ENCODE measurements at regions not wholly inside any gene's neighbourhood (a gene's known extent, or its start where the extent isn't known, plus 50 kb on each side); places are given as distances from the start of the nearest gene placed in this dataset.

GRCh38 chr17:21517538-21518293 is 141.6 kb downstream of the KCNJ12 start:
- H3K27me3 ChIP-seq (ENCODE audit: control insufficient read depth, insufficient read depth, low read length): peaks cover 2% of the 10 kb centered on the region
- no peaks in the 10 kb centered on the region for H3K4me1 ChIP-seq (ENCODE audit: control insufficient read depth, insufficient read depth, low read length)
- no peaks in the 10 kb centered on the region; the same call in none of the 2 replicates for H3K9me3 ChIP-seq (ENCODE audit: control insufficient read depth, insufficient read depth, low read length)
- no peak overlapping the region for H3K27ac ChIP-seq (ENCODE audit: low read depth, low read length)
- H3K9ac ChIP-seq (ENCODE audit: low read depth, low read length): no peak overlapping the region
- no peaks in the 10 kb centered on the region for H3K36me3 ChIP-seq (ENCODE audit: control insufficient read depth, insufficient read depth, low read length)
- no peak overlapping the region for H3K4me3 ChIP-seq (ENCODE audit: low read depth, low read length)

GRCh38 chr17:21522755-21523336 is 146.7 kb downstream of the KCNJ12 start:
- Histone ChIP-seq H3K4me3 (ENCODE audit: low read depth, low read length) (no peak overlapping the region), H3K27me3 (ENCODE audit: control insufficient read depth, insufficient read depth, low read length) (no peaks in the 10 kb centered on the region), H3K9ac (ENCODE audit: low read depth, low read length) (no peak overlapping the region), H3K4me1 (ENCODE audit: control insufficient read depth, insufficient read depth, low read length) (no peaks in the 10 kb centered on the region), H3K36me3 (ENCODE audit: control insufficient read depth, insufficient read depth, low read length) (no peaks in the 10 kb centered on the region), H3K27ac (ENCODE audit: low read depth, low read length) (no peak overlapping the region), H3K9me3 (ENCODE audit: control insufficient read depth, insufficient read depth, low read length) (no peaks in the 10 kb centered on the region; the same call in 1 of the 2 replicates)

GRCh38 chr17:21523497-21524210 is 147.5 kb downstream of the KCNJ12 start:
- Histone ChIP-seq H3K36me3 (ENCODE audit: control insufficient read depth, insufficient read depth, low read length) (no peaks in the 10 kb centered on the region), H3K4me3 (ENCODE audit: low read depth, low read length) (no peak overlapping the region), H3K27ac (ENCODE audit: low read depth, low read length) (no peak overlapping the region), H3K9ac (ENCODE audit: low read depth, low read length) (no peak overlapping the region), H3K27me3 (ENCODE audit: control insufficient read depth, insufficient read depth, low read length) (no peaks in the 10 kb centered on the region), H3K4me1 (ENCODE audit: control insufficient read depth, insufficient read depth, low read length) (no peaks in the 10 kb centered on the region), H3K9me3 (ENCODE audit: control insufficient read depth, insufficient read depth, low read length) (no peaks in the 10 kb centered on the region; the same call in 1 of the 2 replicates)

DNA sequence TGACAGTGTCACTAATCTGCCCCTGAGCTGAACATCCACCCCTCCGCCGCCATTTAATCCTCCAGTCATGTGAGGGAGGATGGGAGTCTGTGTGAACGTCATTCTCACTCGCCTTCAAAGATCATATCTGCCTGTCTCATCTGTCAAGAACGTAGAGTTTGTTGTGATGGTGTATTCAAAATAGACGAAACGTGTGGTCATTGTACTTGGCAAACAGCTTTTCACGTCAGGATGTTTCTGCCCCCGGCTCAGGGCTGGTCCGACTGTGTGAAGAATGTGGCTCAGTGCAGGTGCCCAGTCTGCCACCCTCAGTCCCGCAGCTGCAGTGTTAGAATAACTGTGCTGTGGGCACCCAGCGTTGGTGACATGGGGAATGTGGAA is 148.0 kb downstream of the KCNJ12 start:
- no peaks in the 10 kb centered on the region for H3K4me1 ChIP-seq (ENCODE audit: control insufficient read depth, insufficient read depth, low read length)
- H3K9me3 ChIP-seq (ENCODE audit: control insufficient read depth, insufficient read depth, low read length): no peaks in the 10 kb centered on the region; the same call in 1 of the 2 replicates
- no peak overlapping the region for H3K4me3 ChIP-seq (ENCODE audit: low read depth, low read length)
- H3K36me3 ChIP-seq (ENCODE audit: control insufficient read depth, insufficient read depth, low read length): no peaks in the 10 kb centered on the region
- H3K27ac ChIP-seq (ENCODE audit: low read depth, low read length): no peak overlapping the region
- no peaks in the 10 kb centered on the region for H3K27me3 ChIP-seq (ENCODE audit: control insufficient read depth, insufficient read depth, low read length)
- no peak overlapping the region for H3K9ac ChIP-seq (ENCODE audit: low read depth, low read length)

- Histone ChIP-seq H3K36me3 (ENCODE audit: control insufficient read depth, insufficient read depth, low read length) (no peaks in the 10 kb centered on the region), H3K4me1 (ENCODE audit: control insufficient read depth, insufficient read depth, low read length) (no peaks in the 10 kb centered on the region), H3K4me3 (ENCODE audit: low read depth, low read length) (no peak overlapping the region), H3K27ac (ENCODE audit: low read depth, low read length) (no peak overlapping the region), H3K27me3 (ENCODE audit: control insufficient read depth, insufficient read depth, low read length) (no peaks in the 10 kb centered on the region), H3K9me3 (ENCODE audit: control insufficient read depth, insufficient read depth, low read length) (no peaks in the 10 kb centered on the region), H3K9ac (ENCODE audit: low read depth, low read length) (no peak overlapping the region)
Observed at GRCh38 chr17:21525464-21526130, 149.4 kb downstream of the KCNJ12 start.

DNA sequence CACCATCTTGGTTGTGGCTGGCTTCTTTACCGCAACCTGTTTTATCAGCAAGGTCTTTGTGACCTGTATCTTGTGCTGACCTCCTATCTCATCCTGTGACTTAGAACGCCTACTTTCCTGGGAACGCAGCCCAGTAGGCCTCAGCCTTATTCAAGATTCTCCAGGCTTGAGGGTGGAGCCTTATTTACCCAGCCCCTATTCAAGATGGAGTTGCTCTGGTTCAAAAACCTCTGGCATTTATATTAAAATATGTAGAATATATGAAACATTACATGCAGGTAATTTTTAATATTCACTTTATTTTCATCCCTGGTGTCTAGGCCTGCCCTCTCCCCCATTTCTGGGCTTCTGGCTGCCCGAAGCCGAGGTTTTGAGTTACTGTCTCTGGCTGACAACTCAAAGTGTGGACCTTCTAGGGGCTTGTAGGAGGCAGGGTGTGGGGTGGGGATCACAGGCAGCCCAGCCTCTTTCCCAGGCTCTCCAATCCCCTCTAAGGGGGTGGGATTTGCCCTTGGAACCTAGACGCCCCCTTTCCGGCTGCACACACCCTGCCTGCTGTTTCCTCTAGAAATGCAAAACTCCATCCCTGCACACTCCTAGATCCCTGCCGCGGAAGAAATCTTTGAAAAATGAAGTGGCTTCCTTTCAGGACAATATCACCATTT is 152.0 kb downstream of the KCNJ12 start:
- H3K4me1 ChIP-seq (ENCODE audit: control insufficient read depth, insufficient read depth, low read length): no peaks in the 10 kb centered on the region
- H3K9me3 ChIP-seq (ENCODE audit: control insufficient read depth, insufficient read depth, low read length): no peaks in the 10 kb centered on the region
- no peaks in the 10 kb centered on the region for H3K27me3 ChIP-seq (ENCODE audit: control insufficient read depth, insufficient read depth, low read length)
- H3K27ac ChIP-seq (ENCODE audit: low read depth, low read length): no peak overlapping the region
- H3K36me3 ChIP-seq (ENCODE audit: control insufficient read depth, insufficient read depth, low read length): no peaks in the 10 kb centered on the region
- no peak overlapping the region for H3K9ac ChIP-seq (ENCODE audit: low read depth, low read length)
- H3K4me3 ChIP-seq (ENCODE audit: low read depth, low read length): no peak overlapping the region

GRCh38 chr17:21530311-21530710 is 154.2 kb downstream of the KCNJ12 start:
- Histone ChIP-seq H3K36me3 (ENCODE audit: control insufficient read depth, insufficient read depth, low read length) (peaks cover 7% of the 10 kb centered on the region; the same call in 1 of the 2 replicates), H3K27ac (ENCODE audit: low read depth, low read length) (no peak overlapping the region), H3K4me1 (ENCODE audit: control insufficient read depth, insufficient read depth, low read length) (no peaks in the 10 kb centered on the region), H3K9ac (ENCODE audit: low read depth, low read length) (no peak overlapping the region), H3K9me3 (ENCODE audit: control insufficient read depth, insufficient read depth, low read length) (0 out of 2 replicates have a peak, but pooled peaks cover 11% of the 10 kb centered on the region), H3K27me3 (ENCODE audit: control insufficient read depth, insufficient read depth, low read length) (no peaks in the 10 kb centered on the region), H3K4me3 (ENCODE audit: low read depth, low read length) (no peak overlapping the region)

DNA sequence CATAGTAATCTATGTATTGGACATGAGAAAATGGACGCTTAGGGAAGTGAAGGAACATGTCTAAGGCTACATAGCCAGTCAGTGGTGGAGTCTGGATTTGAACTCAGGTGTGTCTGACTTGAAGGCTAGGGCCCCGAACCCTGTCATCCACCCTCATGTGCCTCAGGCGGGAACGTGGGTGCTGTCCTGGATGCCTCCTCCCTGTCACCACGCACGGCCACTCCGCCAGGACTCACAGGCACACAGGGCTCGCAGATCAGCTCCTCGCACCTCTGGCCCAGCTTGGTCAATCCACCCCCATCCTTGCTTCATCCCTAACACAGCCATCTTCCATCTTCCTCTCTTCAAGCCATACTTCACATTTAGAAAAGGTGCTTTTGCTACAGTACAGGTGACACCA is 154.7 kb downstream of the KCNJ12 start:
- Histone ChIP-seq H3K9ac (ENCODE audit: low read depth, low read length) (no peak overlapping the region), H3K27ac (ENCODE audit: low read depth, low read length) (no peak overlapping the region), H3K36me3 (ENCODE audit: control insufficient read depth, insufficient read depth, low read length) (peaks cover 7% of the 10 kb centered on the region; the same call in 1 of the 2 replicates), H3K4me3 (ENCODE audit: low read depth, low read length) (no peak overlapping the region), H3K4me1 (ENCODE audit: control insufficient read depth, insufficient read depth, low read length) (no peaks in the 10 kb centered on the region), H3K27me3 (ENCODE audit: control insufficient read depth, insufficient read depth, low read length) (no peaks in the 10 kb centered on the region), H3K9me3 (ENCODE audit: control insufficient read depth, insufficient read depth, low read length) (0 out of 2 replicates have a peak, but pooled peaks cover 11% of the 10 kb centered on the region)

DNA sequence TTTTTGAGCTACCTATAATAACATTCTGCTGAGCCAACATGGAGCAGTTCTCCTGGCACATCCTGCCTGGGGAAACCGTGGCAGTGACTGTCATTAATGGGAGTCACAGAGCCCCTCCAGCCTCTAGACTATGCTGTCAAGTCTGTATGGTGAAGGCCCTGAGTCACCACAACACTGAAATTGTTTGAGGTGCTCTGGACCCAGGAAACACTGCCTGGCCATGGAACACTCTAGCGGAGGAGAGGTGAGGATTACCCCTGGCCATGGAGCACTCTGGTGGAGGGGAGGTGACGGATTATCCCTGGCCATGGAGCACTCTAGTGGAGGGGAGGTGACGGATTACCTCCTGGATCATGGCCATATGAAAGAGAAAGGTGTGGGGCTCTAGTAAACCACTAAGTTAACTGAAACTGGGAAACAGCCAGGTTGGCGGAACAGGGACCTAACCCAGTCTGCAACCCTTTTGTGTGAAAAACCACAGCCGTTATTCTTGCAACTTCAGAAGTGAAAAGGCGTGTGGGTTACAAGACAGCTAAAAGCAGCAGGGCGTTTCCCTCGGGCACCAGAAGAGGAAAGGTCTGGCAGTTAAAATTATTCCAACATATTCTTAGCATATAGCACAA is 156.7 kb downstream of the KCNJ12 start:
- H3K27me3 ChIP-seq (ENCODE audit: control insufficient read depth, insufficient read depth, low read length): no peaks in the 10 kb centered on the region
- H3K27ac ChIP-seq (ENCODE audit: low read depth, low read length): no peak overlapping the region
- no peak overlapping the region for H3K4me3 ChIP-seq (ENCODE audit: low read depth, low read length)
- H3K4me1 ChIP-seq (ENCODE audit: control insufficient read depth, insufficient read depth, low read length): no peaks in the 10 kb centered on the region
- H3K9ac ChIP-seq (ENCODE audit: low read depth, low read length): no peak overlapping the region
- H3K36me3 ChIP-seq (ENCODE audit: control insufficient read depth, insufficient read depth, low read length): peaks cover 7% of the 10 kb centered on the region; the same call in 1 of the 2 replicates
- peaks cover 19% of the 10 kb centered on the region; the same call in 1 of the 2 replicates for H3K9me3 ChIP-seq (ENCODE audit: control insufficient read depth, insufficient read depth, low read length)

Data from HUES48 (cell line).